Sigmoid colon (tissue), 4 donors: ENCODE measurements at regions not wholly inside any gene's neighbourhood (a gene's known extent, or its start where the extent isn't known, plus 50 kb on each side); places are given as distances from the start of the nearest gene placed in this dataset.

Source experiments
- EP300 ChIP-seq, 4 donors: sonication (generic); formaldehyde crosslinking; IDR thresholded peaks; one replicate each; pipeline ENCODE4 v1.6.1; 2017; ENCODE audit warnings: antibody characterized with exemption in 4 of 4
- POLR2A ChIP-seq, 2 donors: fragments of 450-650 bp; IDR thresholded peaks; one replicate each; pipeline ENCODE4 v1.6.1; 2016; ENCODE audit warnings: antibody characterized with exemption in 2 of 2, mild to moderate bottlenecking in 2 of 2, moderate library complexity in 2 of 2
- POLR2AphosphoS5 ChIP-seq, 4 donors: sonication (generic); formaldehyde crosslinking; IDR thresholded peaks; one replicate each; pipeline ENCODE4 v1.6.1; 2017; ENCODE audit warnings: antibody characterized with exemption in 4 of 4
- TF ChIP-seq, protein P1 (sequence below), 4 experiments: fragments of 450-650 bp in 3 of 4; fragments of 200-600 bp in 1 of 4; IDR thresholded peaks; one replicate each; pipeline ENCODE4 v1.5.1; 2016 to 2019; ENCODE audit warnings: antibody characterized with exemption in 4 of 4, mild to moderate bottlenecking in 3 of 4, moderate library complexity in 2 of 4

GRCh38 chr2:9086465-9086864 lies 83.0 kb upstream of the MBOAT2 start:
- TF ChIP-seq, protein P1, sequence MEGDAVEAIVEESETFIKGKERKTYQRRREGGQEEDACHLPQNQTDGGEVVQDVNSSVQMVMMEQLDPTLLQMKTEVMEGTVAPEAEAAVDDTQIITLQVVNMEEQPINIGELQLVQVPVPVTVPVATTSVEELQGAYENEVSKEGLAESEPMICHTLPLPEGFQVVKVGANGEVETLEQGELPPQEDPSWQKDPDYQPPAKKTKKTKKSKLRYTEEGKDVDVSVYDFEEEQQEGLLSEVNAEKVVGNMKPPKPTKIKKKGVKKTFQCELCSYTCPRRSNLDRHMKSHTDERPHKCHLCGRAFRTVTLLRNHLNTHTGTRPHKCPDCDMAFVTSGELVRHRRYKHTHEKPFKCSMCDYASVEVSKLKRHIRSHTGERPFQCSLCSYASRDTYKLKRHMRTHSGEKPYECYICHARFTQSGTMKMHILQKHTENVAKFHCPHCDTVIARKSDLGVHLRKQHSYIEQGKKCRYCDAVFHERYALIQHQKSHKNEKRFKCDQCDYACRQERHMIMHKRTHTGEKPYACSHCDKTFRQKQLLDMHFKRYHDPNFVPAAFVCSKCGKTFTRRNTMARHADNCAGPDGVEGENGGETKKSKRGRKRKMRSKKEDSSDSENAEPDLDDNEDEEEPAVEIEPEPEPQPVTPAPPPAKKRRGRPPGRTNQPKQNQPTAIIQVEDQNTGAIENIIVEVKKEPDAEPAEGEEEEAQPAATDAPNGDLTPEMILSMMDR (IDR thresholded peaks at IDR 0.05), result no peak
- TF ChIP-seq POLR2AphosphoS5 (IDR thresholded peaks at IDR 0.05), result no peak
- no peak for TF ChIP-seq POLR2A (IDR thresholded peaks at IDR 0.05)
- TF ChIP-seq EP300 (IDR thresholded peaks at IDR 0.05), result no peak
